Panc1 (cell line): ENCODE measurements at regions not wholly inside any gene's neighbourhood (a gene's known extent, or its start where the extent isn't known, plus 50 kb on each side); places are given as distances from the start of the nearest gene placed in this dataset.

Experiments used
- ATAC-seq: fragments of 200-7000 bp; cut with Tn5 transposase; 2 replicates; pipeline ENCODE4 v1.9.1; 2020; ENCODE audit warnings: mild to moderate bottlenecking, moderate library complexity
- BruUV-seq: library from RNA; stranded (reverse); fragments of 400-500 nt; replicated peaks from 2 replicates; lab custom pipeline; 2021; lab: Mats Ljungman, UMichigan
- CTCF ChIA-PET: fragments of 300-600 bp; sonication (Branson Sonifier 250); formaldehyde crosslinking; loops from one replicate; lab custom pipeline; 2022; ENCODE audit warnings: antibody characterized with exemption; lab: Charles Lee
- POLR2A ChIA-PET: fragments of 300-600 bp; sonication (Branson Sonifier 250); formaldehyde crosslinking; loops from one replicate; lab custom pipeline; 2022; ENCODE audit warnings: antibody characterized with exemption; lab: Charles Lee
- DNase-seq: peaks from one replicate; pipeline ENCODE4 v3.0.0-alpha.2; 2010; ENCODE audit warnings: low read depth, low spot score
- H3K27ac ChIP-seq: 2 replicates; pipeline ENCODE4 v1.5.1; 2011; ENCODE audit warnings: mild to moderate bottlenecking, low read length, inconsistent platforms
- H3K27me3 ChIP-seq: fragments of 200-500 bp; sonication (Bioruptor generic); 2 replicates; pipeline ENCODE4 v1.6.0; 2014; ENCODE audit warnings: low read length, inconsistent platforms; ENCODE audit not compliant: control insufficient read depth, insufficient read depth
- H3K36me3 ChIP-seq: fragments of 200-500 bp; sonication (Bioruptor generic); 2 replicates; pipeline ENCODE4 v1.5.1; 2014; ENCODE audit warnings: inconsistent platforms, mild to moderate bottlenecking, low read length, moderate library complexity; ENCODE audit not compliant: control insufficient read depth, insufficient read depth
- H3K4me1 ChIP-seq: 2 replicates; pipeline ENCODE4 v1.5.1; 2011; ENCODE audit warnings: inconsistent platforms, mild to moderate bottlenecking, low read length, moderate library complexity; ENCODE audit not compliant: control insufficient read depth, insufficient read depth
- H3K4me3 ChIP-seq, 2 experiments: 2 replicates each; pipeline ENCODE4 v1.5.1; 2011 to 2012; ENCODE audit warnings: low read depth in 2 of 2, low read length in 2 of 2, mild to moderate bottlenecking in 2 of 2, inconsistent platforms in 1 of 2, moderate library complexity in 1 of 2
- H3K9me3 ChIP-seq: fragments of 200-500 bp; sonication (Bioruptor generic); 2 replicates; pipeline ENCODE4 v1.5.1; 2014; ENCODE audit warnings: low read depth, mild to moderate bottlenecking, inconsistent platforms, low read length, moderate library complexity; ENCODE audit not compliant: control insufficient read depth, insufficient read depth
- CTCF ChIP-seq: fragments of 450-650 bp; IDR thresholded peaks from 2 replicates; pipeline ENCODE4 v1.5.1; 2017; ENCODE audit warnings: mild to moderate bottlenecking
- POLR2AphosphoS5 ChIP-seq: IDR thresholded peaks from 2 replicates; pipeline ENCODE4 v1.6.1; 2012; ENCODE audit warnings: mild to moderate bottlenecking, low read depth, low read length, moderate library complexity
- SIN3A ChIP-seq: IDR thresholded peaks from 2 replicates; pipeline ENCODE4 v1.6.1; 2012; ENCODE audit warnings: low read depth, mild to moderate bottlenecking, low read length, moderate library complexity, borderline replicate concordance; ENCODE audit not compliant: insufficient read depth
- TCF7L2 ChIP-seq: IDR thresholded peaks from 2 replicates; pipeline ENCODE4 v1.6.1; 2011; ENCODE audit warnings: mild to moderate bottlenecking, low read depth, low read length, inconsistent platforms
- in situ Hi-C: cut with HindIII; loops from 2 replicates; pipeline ENCODE4 v1.10.0; 2016; ENCODE audit warnings: low sequenced_read_pairs, low pct_unique_long_range_greater_than_20kb
- intact Hi-C: fragments of 100-400 bp; cut with micrococcal nuclease; formaldehyde crosslinking; loops from one replicate; pipeline ENCODE4 v1.10.0; 2022; ENCODE audit not compliant: unreplicated experiment
- TF ChIP-seq, protein P1 (sequence below), 2 experiments: IDR thresholded peaks; 2 replicates each; pipeline ENCODE4 v1.6.1; 2011 to 2012; ENCODE audit warnings: low read depth in 2 of 2, control low read depth in 1 of 2, low read length in 1 of 2, mild to moderate bottlenecking in 1 of 2, moderate library complexity in 1 of 2; ENCODE audit not compliant: insufficient read depth in 1 of 2

- in situ Hi-C loops, result no loop called here
- no peak overlapping the region for H3K4me3 ChIP-seq
- no peaks in the 10 kb centered on the region for H3K9me3 ChIP-seq
- POLR2A ChIA-PET, result no interaction called here
- H3K36me3 ChIP-seq, result no peaks in the 10 kb centered on the region
- DNase-seq (no peak), ATAC-seq (no peak)
- BruUV-seq, result no TSS peak
- intact Hi-C loops, result no loop called here
- H3K4me1 ChIP-seq, result no peaks in the 10 kb centered on the region
- no peak for TF ChIP-seq TCF7L2
- TF ChIP-seq, protein P1, sequence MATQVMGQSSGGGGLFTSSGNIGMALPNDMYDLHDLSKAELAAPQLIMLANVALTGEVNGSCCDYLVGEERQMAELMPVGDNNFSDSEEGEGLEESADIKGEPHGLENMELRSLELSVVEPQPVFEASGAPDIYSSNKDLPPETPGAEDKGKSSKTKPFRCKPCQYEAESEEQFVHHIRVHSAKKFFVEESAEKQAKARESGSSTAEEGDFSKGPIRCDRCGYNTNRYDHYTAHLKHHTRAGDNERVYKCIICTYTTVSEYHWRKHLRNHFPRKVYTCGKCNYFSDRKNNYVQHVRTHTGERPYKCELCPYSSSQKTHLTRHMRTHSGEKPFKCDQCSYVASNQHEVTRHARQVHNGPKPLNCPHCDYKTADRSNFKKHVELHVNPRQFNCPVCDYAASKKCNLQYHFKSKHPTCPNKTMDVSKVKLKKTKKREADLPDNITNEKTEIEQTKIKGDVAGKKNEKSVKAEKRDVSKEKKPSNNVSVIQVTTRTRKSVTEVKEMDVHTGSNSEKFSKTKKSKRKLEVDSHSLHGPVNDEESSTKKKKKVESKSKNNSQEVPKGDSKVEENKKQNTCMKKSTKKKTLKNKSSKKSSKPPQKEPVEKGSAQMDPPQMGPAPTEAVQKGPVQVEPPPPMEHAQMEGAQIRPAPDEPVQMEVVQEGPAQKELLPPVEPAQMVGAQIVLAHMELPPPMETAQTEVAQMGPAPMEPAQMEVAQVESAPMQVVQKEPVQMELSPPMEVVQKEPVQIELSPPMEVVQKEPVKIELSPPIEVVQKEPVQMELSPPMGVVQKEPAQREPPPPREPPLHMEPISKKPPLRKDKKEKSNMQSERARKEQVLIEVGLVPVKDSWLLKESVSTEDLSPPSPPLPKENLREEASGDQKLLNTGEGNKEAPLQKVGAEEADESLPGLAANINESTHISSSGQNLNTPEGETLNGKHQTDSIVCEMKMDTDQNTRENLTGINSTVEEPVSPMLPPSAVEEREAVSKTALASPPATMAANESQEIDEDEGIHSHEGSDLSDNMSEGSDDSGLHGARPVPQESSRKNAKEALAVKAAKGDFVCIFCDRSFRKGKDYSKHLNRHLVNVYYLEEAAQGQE (IDR thresholded peaks at IDR 0.05; ENCODE audit: insufficient read depth in 1 of 2, low read depth in 2 of 2, low read length in 1 of 2), result no peak
- no peak for TF ChIP-seq CTCF
- TF ChIP-seq SIN3A, result no peak
- TF ChIP-seq POLR2AphosphoS5, result no peak
- H3K27ac ChIP-seq, result no peak overlapping the region
- H3K27me3 ChIP-seq, result no peaks in the 10 kb centered on the region
- CTCF ChIA-PET, result no interaction called here
These were observed 202.3 kb downstream of the KITLG start for GRCh38 chr12:88377973-88378372.

DNA sequence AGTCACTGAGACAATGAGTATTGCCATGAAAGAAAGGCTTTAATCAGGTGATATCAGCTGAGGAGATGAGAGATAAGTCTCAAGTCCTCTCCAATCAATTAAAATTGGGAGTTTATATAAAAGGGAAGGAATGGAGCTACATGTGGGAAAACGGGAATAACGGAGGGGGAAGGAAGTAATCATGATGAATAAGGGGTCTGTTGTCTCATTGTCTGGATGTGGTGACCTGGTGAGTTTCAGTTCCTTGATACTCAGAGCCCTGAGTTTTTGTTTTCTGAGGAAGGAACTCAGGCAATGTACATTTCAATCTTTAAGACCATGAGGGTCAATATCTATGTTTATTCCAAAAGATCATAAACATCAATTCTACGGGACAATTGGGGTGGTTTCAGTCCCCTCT is 198.8 kb downstream of the KITLG start:
- DNase-seq (no peak), ATAC-seq (no peak)
- BruUV-seq, result no TSS peak
- intact Hi-C loops, result no loop called here
- Histone ChIP-seq H3K27me3 (no peaks in the 10 kb centered on the region), H3K4me3 (no peak overlapping the region), H3K36me3 (no peaks in the 10 kb centered on the region), H3K9me3 (no peaks in the 10 kb centered on the region; the same call in 1 of the 2 replicates), H3K27ac (no peak overlapping the region), H3K4me1 (no peaks in the 10 kb centered on the region)
- in situ Hi-C loops, result no loop called here
- TF ChIP-seq SIN3A (no peak), POLR2AphosphoS5 (no peak), TCF7L2 (no peak), CTCF (no peak)
- TF ChIP-seq, protein P1 (IDR thresholded peaks at IDR 0.05; ENCODE audit: insufficient read depth in 1 of 2, low read depth in 2 of 2, low read length in 1 of 2), result no peak
- ChIA-PET CTCF (no interaction called here), POLR2A (no interaction called here)
